CD4-positive, alpha-beta T cell (primary cell): ENCODE measurements at regions not wholly inside any gene's neighbourhood (a gene's known extent, or its start where the extent isn't known, plus 50 kb on each side); places are given as distances from the start of the nearest gene placed in this dataset.

Source experiments
- ATAC-seq: fragments of 200-7000 bp; cut with Tn5 transposase; one replicate; pipeline ENCODE4 v1.10.0; 2022; ENCODE audit warnings: mild to moderate bottlenecking; ENCODE audit not compliant: poor library complexity
- CTCF ChIA-PET: fragments of 350-600 bp; sonication (Branson Sonifier 250); formaldehyde crosslinking; loops from one replicate; lab custom pipeline; 2021; ENCODE audit warnings: antibody characterized with exemption, inconsistent platforms; lab: Charles Lee
- POLR2A ChIA-PET: fragments of 350-600 bp; sonication (Branson Sonifier 250); formaldehyde crosslinking; loops from one replicate; lab custom pipeline; 2021; ENCODE audit warnings: antibody characterized with exemption, inconsistent platforms; lab: Charles Lee
- DNase-seq, 14 experiments: peaks; one replicate each; pipeline ENCODE4 v3.0.0-alpha.2; 2013 to 2020; ENCODE audit warnings: mixed read lengths in 2 of 14
- H3K27ac ChIP-seq, 2 donors: one replicate each; pipeline versions ENCODE4 v1.5.1 to v1.7.0; 2013; ENCODE audit warnings: low read length in 2 of 2, low read depth in 1 of 2, mild to moderate bottlenecking in 1 of 2
- H3K27me3 ChIP-seq, 2 experiments: 1 replicate in 1 of 2; 2 replicates in 1 of 2; pipeline versions ENCODE4 v1.6.1 to v1.7.0; 2013; ENCODE audit warnings: low read length in 2 of 2, control low read depth in 1 of 2, mild to moderate bottlenecking in 1 of 2, moderate library complexity in 1 of 2; ENCODE audit not compliant: insufficient read depth in 2 of 2, control insufficient read depth in 1 of 2
- H3K36me3 ChIP-seq: one replicate; pipeline ENCODE4 v1.6.1; 2013; ENCODE audit warnings: low read length, control low read depth; ENCODE audit not compliant: insufficient read depth
- H3K4me1 ChIP-seq: one replicate; pipeline ENCODE4 v1.6.1; 2013; ENCODE audit warnings: low read length, control low read depth; ENCODE audit not compliant: insufficient read depth
- H3K4me3 ChIP-seq: one replicate; pipeline ENCODE4 v1.5.1; 2013; ENCODE audit warnings: mild to moderate bottlenecking, low read length, moderate library complexity
- H3K9me3 ChIP-seq, 2 experiments: 1 replicate in 1 of 2; 2 replicates in 1 of 2; pipeline versions ENCODE4 v1.6.1 to v1.7.0; 2013; ENCODE audit warnings: low read length in 2 of 2, mild to moderate bottlenecking in 2 of 2, control low read depth in 1 of 2, moderate library complexity in 1 of 2; ENCODE audit not compliant: control insufficient read depth in 1 of 2, insufficient read depth in 1 of 2
- H3K27ac Mint-ChIP-seq: one replicate; pipeline ENCODE4 v1.8.0; 2020; ENCODE audit warnings: mixed read lengths
- H3K27me3 Mint-ChIP-seq: one replicate; pipeline ENCODE4 v1.8.0; 2021; ENCODE audit warnings: mixed read lengths
- H3K36me3 Mint-ChIP-seq: one replicate; pipeline ENCODE4 v1.8.0; 2021; ENCODE audit warnings: low read depth, mixed read lengths
- H3K4me1 Mint-ChIP-seq: one replicate; pipeline ENCODE4 v1.8.0; 2021; ENCODE audit warnings: low read depth, mixed read lengths
- H3K4me3 Mint-ChIP-seq: one replicate; pipeline ENCODE4 v1.8.0; 2020; ENCODE audit warnings: mild to moderate bottlenecking, mixed read lengths
- H3K9me3 Mint-ChIP-seq: one replicate; pipeline ENCODE4 v1.8.0; 2020; ENCODE audit warnings: mixed read lengths
- CTCF ChIP-seq: fragments of 200-600 bp; IDR thresholded peaks from one replicate; pipeline ENCODE4 v1.8.0; 2022; ENCODE audit warnings: antibody characterized with exemption, mild to moderate bottlenecking
- intact Hi-C, 2 experiments: fragments of 100-400 bp; cut with DNase I in 1 of 2; cut with micrococcal nuclease in 1 of 2; formaldehyde crosslinking; loops; one replicate each; pipeline versions ENCODE4 v1.15.1 to v1.9.0; 2023 to 2025; cut with DNase I, micrococcal nuclease

- H3K4me3 ChIP-seq: no peak overlapping the region
- intact Hi-C loops: no loop called here
These were observed 340.1 kb upstream of the GYPC start for GRCh38 chr2:126315828-126316227.

GRCh38 chr2:126317790-126318431 is 338.0 kb upstream of the GYPC start:
- CTCF ChIA-PET: no interaction called here

More at GRCh38 chr2:126315828-126316227, 340.1 kb upstream of the GYPC start:
- H3K4me1 Mint-ChIP-seq: no peaks in the 10 kb centered on the region
- H3K36me3 ChIP-seq: no peaks in the 10 kb centered on the region
- no peak for ATAC-seq
- H3K27ac ChIP-seq: no peak overlapping the region
- no peaks in the 10 kb centered on the region for H3K9me3 ChIP-seq
- no peaks in the 10 kb centered on the region for H3K27me3 Mint-ChIP-seq
- no peak for DNase-seq
- H3K9me3 Mint-ChIP-seq: no peaks in the 10 kb centered on the region
- no peak overlapping the region for H3K4me3 Mint-ChIP-seq
- ChIA-PET POLR2A (no interaction called here), CTCF (no interaction called here)
- no peaks in the 10 kb centered on the region for H3K36me3 Mint-ChIP-seq
- no peak for TF ChIP-seq CTCF
- H3K4me1 ChIP-seq: no peaks in the 10 kb centered on the region
- H3K27ac Mint-ChIP-seq: no peak overlapping the region
- H3K27me3 ChIP-seq: no peaks in the 10 kb centered on the region

GRCh38 chr2:126322342-126322741 is 333.6 kb upstream of the GYPC start:
- Histone ChIP-seq H3K27me3 (no peaks in the 10 kb centered on the region), H3K36me3 (no peaks in the 10 kb centered on the region), H3K27ac (no peak overlapping the region), H3K4me3 (no peak overlapping the region), H3K9me3 (no peaks in the 10 kb centered on the region), H3K4me1 (no peaks in the 10 kb centered on the region)
- CTCF ChIA-PET: no interaction called here
- no peaks in the 10 kb centered on the region for H3K36me3 Mint-ChIP-seq
- H3K4me3 Mint-ChIP-seq: no peak overlapping the region
- peaks cover 5% of the 10 kb centered on the region for H3K27me3 Mint-ChIP-seq
- no peak for DNase-seq
- intact Hi-C loops: no loop called here
- no peak for ATAC-seq
- H3K27ac Mint-ChIP-seq: no peak overlapping the region
- POLR2A ChIA-PET: no interaction called here
- H3K9me3 Mint-ChIP-seq: no peaks in the 10 kb centered on the region
- H3K4me1 Mint-ChIP-seq: no peaks in the 10 kb centered on the region
- no peak for TF ChIP-seq CTCF

More at GRCh38 chr2:126317790-126318431, 338.0 kb upstream of the GYPC start:
- Mint-ChIP-seq H3K9me3 (no peaks in the 10 kb centered on the region), H3K36me3 (no peaks in the 10 kb centered on the region), H3K4me3 (no peak overlapping the region), H3K27ac (no peak overlapping the region), H3K27me3 (no peaks in the 10 kb centered on the region), H3K4me1 (no peaks in the 10 kb centered on the region)
- no peaks in the 10 kb centered on the region for H3K4me1 ChIP-seq
- no peaks in the 10 kb centered on the region for H3K9me3 ChIP-seq
- no peak overlapping the region for H3K27ac ChIP-seq
- intact Hi-C loops: no loop called here
- no peak overlapping the region for H3K4me3 ChIP-seq
- TF ChIP-seq CTCF: no peak
- no peaks in the 10 kb centered on the region for H3K27me3 ChIP-seq
- ATAC-seq: no peak
- DNase-seq: no peak
- no peaks in the 10 kb centered on the region for H3K36me3 ChIP-seq
- POLR2A ChIA-PET: no interaction called here
